GOT3 (cell line): ENCODE measurements at regions not wholly inside any gene's neighbourhood (a gene's known extent, or its start where the extent isn't known, plus 50 kb on each side); places are given as distances from the start of the nearest gene placed in this dataset.

Experiments
- DNase-seq: peaks from one replicate; lab custom pipeline; 2025; ENCODE audit warnings: mixed read lengths; lab: John Stamatoyannopoulos, UW

DNA sequence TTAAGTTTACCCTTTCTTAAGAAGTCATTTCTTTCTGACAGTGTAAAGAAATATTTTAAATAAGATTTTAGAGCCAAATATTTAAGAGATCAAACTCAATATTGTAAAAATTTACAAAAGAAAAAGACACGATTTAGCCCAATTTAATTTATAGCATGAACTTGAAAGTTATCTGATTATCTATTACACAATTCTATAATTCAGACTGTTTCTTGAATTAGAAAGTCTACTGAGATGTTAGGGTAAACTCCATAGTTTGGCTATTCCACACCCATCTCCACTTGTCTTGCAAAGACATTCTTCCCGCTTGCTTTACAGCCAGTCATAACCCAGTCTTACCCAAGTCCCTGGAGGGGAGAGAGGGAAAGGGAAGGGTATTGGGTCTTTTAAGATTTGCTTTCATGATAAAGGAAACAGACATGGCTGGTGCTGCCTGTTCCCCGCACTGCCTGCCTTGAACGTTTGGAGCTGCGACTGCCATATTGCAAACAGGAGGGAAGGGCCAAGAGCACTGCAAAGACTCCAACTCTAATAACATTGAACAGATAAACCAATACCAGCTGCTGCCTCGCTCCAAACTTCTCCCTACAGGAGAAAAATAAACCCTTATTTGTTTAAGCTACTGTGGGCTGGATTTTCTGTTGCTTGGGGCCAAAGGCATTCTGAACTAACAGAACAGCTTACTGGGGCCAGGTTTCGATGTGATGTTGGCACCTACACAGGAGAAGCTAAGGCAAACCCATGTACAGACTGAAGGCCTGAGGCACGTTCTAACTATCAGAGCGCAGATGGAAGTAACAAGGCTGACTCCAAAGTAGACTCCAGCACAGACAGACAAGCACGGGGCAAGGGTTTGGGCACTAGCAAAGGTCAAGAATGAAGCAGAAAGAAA is 552.3 kb upstream of the JARID2 start:
- DNase-seq: no peak

DNA sequence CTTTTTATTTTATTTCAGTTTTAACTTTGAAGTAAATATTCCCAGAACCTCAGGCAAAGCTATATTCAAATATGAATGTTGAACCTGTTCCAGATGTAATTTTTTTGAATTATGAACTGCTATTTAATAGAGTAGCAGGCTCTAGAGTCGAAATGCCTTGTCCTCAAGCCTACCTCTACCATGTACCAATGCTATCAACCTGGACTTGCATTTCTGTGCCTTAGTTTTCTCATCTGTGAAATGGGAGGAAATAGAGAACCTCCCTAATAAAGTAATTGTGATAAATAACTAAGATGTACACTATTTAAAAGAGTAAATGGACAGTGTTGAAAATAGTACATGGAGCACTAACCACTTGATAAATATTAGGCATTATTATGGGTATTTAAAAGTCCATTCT is 551.6 kb upstream of the JARID2 start:
- no peak for DNase-seq

DNA sequence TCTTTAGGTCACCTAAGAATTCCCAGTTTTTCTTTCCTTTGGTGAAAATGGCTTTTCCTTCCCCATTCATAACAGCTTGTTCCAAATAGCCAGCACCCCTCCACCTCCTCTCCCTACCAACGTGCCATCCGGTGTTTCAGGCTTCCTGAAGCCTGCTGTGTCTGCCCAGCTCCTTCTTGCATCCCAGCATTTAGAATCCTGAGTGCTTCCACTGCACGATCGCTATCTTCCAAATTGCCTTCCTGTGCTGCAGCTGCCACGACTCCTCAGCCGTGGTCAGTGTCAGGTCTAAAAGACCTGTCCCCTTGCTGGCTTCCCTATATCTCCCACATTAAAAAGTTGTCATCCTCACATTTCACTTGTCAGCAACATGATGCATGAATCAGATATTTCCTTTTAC is 550.3 kb upstream of the JARID2 start:
- no peak for DNase-seq

DNA sequence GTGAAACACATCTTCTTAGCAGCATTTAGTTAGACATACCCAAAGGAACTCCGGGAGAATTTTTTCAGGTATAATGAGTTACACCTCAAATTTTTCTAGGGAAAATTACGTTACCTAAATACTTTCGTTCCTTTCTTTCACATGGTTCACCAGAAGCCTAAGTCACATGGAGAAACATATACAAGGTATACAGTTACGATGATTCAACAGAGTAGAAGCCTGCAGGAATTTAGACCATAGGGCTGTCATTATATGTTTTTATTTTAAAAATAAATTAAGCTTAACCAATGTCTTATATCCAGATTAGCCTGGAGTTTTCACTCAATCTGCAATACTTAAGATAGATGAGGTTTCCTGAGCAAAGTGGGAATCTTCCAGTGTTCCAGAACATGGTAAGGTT is 549.5 kb upstream of the JARID2 start:
- no peak for DNase-seq

DNA sequence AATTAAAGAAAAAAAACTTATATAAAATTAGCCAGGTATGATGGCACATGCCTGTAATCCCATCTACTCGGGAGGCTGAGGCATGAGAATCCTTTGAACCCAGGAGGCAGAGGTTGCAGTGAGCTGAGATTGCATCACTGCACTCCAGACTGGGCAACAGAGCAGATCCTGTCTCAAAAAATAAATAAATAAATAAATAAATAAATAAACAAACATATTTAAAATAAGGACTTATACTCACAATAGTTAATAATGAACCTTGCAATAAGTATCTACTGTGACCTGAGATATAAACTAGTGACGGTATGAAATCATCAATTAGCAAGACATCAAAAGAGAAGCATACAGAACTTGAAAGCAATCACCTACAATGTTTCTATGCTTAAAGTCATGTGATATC is 548.4 kb upstream of the JARID2 start:
- no peak for DNase-seq

DNA sequence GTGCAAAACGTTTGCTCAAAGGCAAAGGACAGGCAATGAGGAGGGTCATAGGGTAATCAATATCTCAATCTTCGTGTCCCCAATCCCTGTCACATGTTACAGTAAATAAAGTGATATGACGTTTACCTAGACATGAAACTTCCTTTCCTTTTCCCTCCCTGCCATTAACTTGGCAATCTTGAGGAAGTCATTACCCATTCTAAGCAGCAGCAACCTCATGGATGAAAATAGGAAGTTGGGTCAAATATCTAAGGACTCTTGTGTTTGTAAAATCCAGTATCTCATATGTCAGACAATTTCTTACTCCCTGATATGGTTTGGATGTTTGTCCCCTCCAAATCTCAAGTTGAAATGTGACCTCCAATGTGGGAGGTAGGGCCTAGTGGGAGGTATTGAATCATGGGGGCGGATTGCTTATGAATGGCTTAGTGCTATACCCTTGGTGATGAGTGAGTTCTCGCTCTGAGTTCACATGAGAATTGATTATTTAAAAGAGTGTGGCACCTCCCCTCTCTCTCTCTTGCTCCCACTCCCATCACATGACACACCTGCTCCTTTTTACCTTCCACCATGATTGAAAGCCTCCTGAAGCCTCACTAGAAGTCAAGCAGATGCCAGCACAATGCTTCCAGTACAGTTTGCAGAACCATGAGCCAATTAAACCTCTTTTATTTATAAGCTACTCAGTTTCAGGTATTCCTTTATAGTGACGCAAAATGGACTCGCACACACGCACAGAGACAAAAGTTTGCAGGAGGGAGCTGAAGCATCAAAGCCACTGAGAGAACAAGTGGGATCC is 545.9 kb upstream of the JARID2 start:
- DNase-seq: no peak

DNA sequence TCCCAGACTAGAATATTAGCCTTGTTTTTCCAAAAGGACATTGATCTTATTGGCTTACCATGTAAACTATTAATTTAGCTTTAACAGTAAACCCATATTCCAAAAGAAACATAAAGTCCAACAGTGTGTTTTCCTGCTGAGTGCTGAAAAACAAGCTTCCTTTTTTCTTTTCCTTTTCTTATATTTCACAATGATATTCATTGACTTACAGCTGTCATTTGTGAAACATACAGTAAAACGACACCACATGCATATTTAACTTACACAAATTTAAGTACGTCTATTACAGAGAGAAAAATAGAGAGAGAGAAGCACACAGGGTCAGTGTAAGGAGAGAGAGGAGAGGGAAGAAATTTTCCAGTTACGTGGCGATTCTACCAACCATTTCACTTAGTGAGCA is 543.9 kb upstream of the JARID2 start:
- no peak for DNase-seq

DNA sequence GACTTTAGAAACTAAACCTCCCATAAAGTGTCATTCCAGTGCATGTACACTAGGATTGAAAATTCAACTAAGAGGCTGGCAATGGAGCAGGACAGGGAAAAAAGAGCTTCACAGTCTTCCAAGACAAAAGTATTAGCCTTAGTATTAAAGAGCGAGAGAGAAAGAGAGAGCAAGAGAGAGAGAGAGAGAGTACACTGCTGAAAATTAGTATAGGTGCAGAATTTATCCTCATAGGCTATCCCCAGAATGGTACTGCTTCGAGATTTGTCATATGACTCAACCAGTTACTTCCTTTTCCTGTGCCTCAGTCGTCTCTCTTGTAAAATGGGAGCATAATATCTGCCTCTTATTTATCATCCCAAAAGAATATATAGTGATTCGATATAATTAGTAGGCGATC is 543.2 kb upstream of the JARID2 start:
- DNase-seq: no peak

DNA sequence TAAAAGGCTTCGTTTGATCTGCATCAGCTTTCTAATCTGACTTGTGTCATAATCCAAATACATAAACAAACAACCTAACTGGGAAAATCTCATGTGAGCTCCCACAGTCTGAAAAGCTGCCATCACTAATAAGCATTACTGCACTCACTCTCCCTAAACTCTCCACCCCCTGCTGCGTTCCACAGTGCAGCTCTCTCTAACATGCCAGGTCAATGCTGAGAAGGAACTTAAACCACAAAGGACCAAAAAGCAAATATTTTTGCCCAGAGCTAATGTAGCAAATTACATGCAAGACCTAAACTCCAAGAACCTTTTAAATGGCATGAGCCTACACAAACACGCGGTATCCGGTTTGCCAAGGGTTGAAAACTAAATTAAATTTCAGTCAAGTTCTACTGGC is 542.3 kb upstream of the JARID2 start:
- no peak for DNase-seq

DNA sequence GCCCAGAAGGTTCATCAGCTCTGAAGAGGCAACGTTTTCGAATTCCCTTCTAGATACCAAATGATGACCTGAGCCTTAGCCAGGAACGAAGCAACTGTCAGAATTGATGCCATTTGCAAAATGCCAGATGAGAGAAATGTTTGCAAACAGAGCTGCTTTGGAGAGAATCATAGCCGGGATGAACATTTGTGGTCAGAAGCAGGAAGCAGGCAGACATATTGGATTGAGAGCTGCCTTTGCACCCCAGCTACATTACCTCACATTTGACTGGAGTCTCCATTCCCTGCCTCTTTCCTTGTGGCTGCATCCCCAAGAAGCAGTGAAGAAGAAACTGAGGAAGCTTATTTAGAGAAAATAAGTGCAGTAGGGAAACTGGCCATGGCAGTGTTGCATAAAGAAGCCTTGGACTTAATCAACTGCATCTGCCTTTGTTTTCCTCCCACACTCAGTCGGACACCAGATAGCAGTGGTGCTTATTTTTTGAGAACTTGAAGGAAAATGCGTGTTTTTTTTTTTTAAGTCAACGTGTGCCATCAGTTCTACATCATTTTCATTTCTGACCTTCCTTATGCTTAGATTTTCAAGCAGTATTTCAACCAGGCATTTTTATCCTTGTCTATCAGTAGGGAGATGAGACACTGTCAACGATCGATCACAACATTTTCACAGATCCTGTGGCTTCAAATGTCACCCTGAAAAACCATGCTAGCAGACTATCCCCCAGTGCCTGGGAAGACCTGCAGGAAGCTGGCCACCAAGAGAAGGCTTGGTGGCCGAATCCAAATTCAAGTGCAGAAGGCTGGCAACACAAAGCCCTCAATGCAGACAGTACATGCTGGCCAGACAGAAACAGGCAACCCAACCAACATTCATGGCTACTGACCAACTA is 541.2 kb upstream of the JARID2 start:
- DNase-seq: no peak

DNA sequence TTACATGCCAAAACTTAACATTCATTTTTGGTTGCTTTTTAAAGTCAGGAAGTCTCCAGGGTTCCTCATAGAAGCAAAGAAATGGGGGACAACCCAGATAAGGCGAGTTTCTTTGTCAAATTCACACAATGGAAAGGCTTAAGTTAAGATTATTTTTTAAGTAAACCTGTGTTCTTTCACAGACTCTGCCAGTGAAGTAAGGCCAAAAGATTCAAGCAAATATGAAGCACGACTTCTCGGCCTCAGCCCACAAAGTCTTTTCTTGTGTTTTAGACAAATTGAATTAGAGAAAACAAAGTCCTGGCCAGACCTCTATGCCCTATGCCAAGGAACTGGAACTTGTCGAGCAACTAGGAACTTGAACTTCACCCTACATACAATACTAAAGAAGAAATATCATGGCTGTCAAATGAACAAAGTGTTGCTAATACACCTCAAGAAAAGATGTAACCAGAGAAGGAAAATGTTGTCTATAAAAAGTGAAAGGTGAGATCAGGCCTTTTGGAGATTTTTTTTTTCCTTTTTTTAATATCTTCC is 540.0 kb upstream of the JARID2 start:
- no peak for DNase-seq

DNA sequence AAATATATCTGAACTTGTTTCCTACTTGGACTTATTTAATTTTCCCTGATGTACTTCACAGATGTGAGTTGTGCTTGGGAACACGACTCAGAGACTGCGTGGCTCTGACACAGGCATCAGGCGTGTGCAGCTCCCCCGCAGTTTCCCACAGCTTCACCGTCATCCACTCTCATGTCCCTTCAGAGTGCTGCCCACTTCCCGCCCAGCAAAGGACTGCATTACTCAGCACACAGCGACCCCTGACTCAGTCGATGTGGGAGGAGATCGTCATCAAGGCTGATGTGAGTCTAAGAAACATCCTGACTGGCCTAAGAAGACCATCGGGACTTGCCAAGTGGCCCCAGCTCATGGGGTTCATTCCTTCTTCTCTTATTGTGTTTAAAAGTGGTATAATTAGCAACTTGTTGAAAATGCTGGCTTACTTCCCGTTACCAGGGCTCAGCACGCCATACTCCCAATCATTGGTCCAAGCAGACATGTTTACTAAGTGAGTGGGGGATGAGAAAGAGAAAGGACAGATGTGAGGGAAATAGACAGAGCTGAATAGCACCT is 539.4 kb upstream of the JARID2 start:
- DNase-seq: peak; percentile 50

DNA sequence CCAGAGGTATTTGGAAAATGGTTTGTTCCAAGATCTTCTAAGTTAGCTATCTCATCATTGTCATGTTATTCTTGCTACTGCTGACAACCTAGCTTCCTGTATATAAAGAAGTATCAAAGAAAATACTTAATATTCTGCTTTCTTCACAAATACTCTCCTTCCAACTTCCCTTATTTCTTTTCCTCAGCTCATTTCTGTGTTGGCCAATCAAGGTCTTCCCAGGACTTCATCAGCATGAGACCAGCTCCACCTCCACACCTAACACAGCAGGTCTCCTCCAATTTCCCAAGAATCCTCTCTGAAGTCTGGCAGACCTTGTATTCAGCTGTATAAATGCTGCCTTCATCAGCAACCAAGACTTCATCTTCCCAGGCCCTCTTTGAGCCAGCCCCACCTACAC is 538.6 kb upstream of the JARID2 start:
- DNase-seq: no peak

DNA sequence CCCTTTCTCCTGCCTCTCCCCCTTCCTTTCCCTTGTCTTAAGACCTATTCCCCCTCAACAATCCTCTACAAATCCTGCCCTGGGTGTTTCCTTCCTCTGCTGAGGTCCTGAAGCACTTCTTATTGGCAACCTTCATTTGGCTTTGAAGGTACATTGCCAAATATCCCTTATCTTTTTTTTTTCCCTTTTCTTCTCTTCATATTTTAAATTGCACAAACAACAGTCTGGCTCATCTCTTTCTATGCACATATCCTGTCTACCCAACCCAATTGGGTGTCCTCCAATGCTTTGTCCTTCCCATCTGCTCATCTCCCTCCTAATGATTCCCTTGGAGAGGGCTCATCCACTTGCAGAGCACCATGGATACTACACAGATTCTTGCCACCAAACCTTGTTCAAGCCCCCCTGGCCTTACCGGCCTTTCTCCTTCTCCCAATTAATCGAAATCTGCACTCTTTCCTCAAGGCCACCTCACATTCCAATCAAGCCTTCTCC is 537.9 kb upstream of the JARID2 start:
- DNase-seq: no peak

DNA sequence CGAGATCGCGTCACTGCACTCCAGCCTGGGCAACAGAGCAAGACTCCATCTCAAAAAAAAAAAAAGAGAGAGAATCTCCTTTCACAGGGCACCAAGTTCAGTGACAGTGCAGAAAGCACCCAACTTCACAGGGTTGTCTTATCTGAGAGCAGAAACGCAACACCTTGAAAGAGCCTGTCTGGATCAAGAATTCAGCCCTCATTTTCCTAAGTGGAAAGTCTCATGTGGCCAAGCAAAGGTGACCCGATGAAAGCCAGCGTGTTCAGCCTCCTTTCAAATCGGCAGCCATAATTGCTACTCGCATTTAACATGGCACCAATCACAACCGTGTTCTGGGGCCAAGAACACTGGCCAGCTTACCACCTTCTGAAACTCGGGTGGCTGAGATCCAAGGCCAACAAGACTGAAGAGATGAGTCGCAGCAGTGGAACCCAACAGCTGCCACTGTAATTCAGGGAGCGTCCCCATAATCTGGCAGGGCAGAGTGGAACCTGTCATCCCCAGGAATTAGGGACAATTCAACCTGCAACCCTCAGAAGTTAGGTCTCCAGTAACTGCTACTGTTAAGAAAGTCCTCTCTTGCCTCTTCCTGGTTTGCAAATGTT is 536.7 kb upstream of the JARID2 start:
- no peak for DNase-seq

DNA sequence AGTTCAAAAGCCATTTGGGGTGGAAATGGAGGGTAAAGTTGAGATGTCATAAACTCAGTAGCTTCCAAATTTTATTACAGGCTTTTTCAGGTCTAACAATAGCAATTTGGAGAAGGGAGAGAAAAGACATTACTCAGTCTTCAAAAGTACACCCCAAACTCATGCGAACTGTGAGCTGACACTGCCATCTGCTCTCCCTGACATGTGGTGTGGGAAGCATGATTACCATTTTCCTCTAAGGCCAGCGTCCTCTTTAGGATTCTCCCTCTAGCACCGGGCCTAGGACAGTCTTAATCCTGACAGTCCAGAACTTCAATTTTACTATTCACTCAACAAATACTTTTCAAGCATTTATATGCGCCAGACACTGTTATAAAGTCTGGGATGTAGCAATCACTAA is 536.0 kb upstream of the JARID2 start:
- DNase-seq: no peak

DNA sequence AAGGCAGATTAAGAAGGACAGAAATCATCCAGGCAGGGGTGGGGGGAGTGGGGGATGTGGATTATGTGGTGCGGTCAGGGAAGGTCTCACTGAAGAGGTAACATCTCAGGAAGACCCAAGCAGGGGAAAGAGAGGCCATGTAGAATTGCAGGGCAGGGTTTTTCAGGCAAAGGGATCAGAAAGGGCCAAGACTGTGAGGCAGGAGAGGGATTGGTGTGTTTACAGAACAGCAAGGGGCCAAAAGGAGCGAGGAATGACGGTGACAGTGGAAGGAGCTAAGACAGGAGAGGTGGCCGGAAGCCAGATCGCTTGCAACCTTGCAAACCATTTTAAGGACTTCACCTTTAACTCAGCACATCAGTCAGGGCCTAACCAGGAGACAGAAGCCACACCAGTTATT is 535.4 kb upstream of the JARID2 start:
- DNase-seq: no peak

DNA sequence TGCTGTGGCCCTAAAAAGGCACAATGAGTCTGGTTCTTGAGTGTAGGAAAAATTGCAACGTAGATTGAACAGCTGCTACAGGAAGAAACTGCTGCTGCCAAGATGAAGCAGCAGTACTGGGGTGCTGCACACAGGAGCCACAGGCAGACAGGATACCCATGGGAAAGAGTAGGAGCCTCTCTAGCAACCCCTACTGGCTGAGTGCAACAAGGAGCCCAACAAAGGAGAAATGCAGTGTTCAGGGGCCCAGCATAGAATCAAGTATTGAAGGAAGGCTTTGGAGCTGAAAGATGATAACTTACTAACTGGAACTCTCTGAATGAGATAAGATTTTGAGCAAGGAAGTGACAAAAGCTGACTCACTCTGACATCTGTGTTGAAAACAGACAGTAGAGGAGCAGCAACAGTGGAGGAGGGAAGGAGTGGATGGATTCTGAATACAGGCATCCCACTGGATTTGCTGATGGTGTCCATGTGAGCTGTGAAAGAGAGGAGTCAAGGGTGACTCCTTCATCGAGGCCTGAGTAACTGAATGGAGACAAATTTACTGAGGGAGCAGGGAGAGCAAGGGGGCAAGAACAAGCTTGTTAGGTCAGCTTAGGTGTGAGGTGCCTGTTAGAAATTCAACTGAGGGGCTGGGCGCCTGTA is 534.7 kb upstream of the JARID2 start:
- peak; percentile 6 for DNase-seq

DNA sequence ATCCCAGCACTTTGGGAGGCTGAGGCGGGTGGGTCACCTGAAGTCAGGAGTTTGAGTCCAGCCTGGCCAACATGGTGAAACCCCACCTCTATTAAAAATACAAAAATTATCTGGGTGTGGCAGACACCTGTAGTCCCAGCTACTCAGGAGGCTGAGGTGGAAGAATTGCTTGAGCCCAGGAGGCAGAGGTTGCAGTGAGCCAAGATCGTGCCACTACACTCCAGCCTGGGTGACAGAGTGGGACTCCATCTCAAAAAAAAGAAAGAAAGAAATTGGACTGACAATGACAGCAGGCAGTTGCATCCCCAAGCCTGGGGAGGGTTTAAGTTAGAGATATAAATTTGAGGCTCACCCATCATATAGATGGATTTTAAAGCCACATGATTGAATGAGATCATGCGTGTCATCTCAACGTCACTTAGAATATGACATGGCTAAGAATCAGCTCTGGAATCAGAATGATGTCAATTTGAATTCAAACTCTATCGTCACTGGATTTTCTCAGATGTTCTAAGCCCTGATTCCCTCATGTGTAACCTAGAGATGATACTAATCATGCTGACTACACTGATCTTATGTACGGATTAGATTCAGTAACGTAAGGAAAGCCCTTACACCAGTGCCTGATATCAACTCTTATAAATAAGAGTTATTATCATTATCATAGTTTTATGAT is 534.0 kb upstream of the JARID2 start:
- no peak for DNase-seq
